Posterior vena cava (tissue), 2 donors: ENCODE measurements at regions not wholly inside any gene's neighbourhood (a gene's known extent, or its start where the extent isn't known, plus 50 kb on each side); places are given as distances from the start of the nearest gene placed in this dataset.
"Not testable (repeated sequence)": the region's sequence is repeated elsewhere in the genome, so short reads cannot be mapped to it uniquely, and the experiment has no call there.

ENCODE experiments used
- DNase-seq: peaks from one replicate; pipeline ENCODE4 v3.0.0-alpha.2; 2020; ENCODE audit warnings: low spot score
- intact Hi-C, 2 donors: fragments of 100-400 bp; cut with DNase I; formaldehyde crosslinking; loops; one replicate each; pipeline versions ENCODE4 v1.14.1 to v1.14.2; 2022 to 2023
- donor health status: DM: yes; HTN: yes; CAD: no.
- donor health status: DM: yes; HTN: yes; CAD: no.

DNA sequence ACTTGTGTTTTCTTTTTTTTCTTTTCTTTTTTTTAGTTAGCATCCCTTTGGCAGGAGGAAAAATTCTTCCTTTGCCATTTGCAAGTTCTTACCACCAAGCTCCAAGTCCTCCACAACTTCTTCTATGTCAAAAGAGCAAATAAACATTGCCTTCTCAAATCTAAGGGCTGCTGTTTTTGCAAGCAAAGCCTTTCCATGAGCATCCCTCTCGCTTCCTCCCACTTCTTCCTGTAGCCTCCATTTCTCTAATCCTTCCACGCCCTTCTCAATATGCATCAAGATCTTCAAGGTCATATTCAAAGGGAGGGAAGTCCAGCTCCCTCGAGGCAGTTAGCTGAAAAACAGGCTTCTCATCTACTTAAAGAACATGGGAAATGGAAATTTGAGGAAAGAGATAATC, 147.1 kb downstream of the ADSS2 start:
- no peak for DNase-seq
- intact Hi-C loops = no loop called here

DNA sequence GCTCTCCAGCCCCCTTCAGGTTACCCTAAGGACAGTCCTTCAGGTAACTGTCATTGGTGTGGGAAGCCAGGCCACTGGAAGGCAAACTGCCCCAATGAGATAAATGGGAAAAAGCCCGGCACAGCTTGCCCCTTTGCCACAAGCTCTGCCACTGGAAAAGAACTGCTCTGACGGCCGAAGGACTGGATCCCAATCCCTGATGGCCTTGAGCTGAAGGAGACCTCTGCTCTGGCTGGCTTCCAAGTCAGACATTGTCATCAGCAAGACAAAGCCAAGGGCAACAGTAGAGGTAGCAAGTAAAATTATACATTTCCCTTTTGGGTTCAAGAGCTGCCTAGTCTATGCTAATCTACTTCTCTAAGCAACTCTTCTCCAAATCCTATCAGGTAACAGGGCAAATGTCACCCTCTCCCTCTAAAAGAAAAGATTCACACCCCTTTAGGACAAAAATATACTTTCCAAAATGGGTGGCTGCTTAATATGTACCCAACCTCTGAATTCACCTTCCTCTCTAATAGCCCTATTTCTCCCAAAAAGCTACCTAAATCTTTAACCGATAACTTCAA, 145.8 kb downstream of the ADSS2 start:
- DNase-seq = no peak
- intact Hi-C loops = no loop called here

DNA sequence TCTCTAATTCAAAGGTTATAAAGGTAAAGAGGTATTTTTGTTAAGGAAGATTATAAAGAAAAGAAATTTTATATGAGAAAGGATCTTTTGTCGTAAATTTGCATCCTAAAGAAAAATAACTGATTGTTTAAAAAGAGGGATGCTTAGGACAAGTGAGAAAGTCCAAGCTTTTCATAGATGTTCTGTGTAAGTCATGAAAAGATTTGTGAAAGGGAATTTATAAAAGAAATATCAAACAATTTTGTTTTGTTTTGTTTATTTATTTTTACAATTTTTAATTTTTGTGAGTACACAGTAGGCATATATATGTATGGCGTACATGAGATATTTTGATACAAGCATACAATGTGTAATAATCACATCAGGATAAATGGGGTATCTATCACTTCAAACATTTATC, 145.2 kb downstream of the ADSS2 start:
- no peak for DNase-seq
- intact Hi-C loops = no loop called here

DNA sequence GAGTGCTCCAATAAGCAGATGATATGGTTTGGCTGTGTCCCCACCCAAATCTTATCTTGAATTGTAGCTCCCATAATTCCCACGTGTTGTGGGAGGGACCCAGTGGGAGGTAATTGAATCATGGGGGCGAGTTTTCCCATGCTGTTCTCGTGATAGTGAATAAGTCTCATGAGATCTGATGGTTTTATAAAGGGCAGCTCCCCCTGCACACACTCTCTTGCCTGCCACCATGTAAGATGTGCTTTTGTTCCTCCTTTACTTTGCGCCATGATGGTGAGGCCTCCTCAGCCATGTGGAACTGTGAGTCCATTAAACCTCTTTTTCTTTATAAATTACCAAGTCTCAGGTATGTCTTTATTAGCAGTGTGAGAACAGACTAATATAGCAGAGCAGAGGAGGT, 142.5 kb downstream of the ADSS2 start:
- intact Hi-C loops = not testable (repeated sequence)

DNA sequence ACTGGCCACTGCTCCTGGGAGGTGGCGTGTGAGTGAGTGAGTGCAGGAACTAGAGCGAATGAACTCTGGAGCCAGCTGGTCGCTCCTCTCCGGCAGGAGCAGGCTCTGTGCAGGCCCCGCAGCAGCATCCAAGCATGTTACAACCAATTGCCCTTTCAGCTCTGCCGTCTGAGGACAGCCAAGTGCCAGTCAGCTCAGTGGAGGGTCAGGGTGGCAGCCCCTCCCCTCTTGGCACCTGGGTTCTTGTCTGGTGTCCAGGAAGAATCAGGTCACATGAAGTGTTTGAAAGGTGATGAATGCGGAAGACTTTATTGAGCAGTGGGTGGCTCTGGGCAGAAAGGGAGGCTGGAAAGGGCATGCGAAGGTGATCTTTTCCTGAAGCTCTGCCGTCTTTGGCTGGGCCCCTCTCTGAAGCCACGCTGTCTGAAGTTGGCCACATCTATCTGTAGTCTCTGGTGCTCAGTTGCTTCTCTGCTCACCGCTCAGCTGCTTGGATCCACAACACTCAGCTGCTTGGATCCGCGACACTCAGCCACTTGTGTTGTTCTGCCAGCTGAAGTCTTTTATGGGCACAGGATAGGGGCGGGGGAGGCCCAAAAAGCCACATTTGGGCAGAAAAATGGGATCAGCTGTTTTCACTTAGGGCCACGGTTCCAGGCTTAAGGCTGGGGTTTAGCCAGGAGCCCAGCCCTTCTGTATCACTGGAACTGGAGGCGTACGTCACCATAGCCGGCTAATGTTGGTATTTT, 139.8 kb downstream of the ADSS2 start:
- intact Hi-C loops = no loop called here

More for the DNA sequence above, 142.5 kb downstream of the ADSS2 start:
- not testable (repeated sequence) for DNase-seq

DNA sequence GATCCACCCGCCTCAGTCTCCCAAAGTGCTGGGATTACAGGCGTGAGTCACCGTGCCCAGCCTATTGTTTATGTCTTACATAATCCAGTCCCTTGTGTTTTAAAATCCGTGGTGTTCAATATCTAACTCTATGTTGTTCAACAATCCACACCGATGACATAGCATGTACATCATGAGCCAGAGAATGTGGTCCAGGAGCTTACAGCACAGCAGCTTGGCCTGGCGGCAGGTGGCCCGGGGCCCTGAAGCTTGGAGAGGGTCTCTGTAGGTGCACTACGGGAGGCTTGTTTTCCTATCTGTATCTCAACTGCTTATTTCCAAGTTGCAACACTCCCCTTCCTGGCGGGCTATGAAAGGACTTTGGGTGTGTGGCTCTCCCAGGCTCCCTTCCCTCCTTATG, 138.4 kb downstream of the ADSS2 start:
- no peak for DNase-seq
- intact Hi-C loops = no loop called here

More for the DNA sequence above, 139.8 kb downstream of the ADSS2 start:
- DNase-seq = no peak

DNA sequence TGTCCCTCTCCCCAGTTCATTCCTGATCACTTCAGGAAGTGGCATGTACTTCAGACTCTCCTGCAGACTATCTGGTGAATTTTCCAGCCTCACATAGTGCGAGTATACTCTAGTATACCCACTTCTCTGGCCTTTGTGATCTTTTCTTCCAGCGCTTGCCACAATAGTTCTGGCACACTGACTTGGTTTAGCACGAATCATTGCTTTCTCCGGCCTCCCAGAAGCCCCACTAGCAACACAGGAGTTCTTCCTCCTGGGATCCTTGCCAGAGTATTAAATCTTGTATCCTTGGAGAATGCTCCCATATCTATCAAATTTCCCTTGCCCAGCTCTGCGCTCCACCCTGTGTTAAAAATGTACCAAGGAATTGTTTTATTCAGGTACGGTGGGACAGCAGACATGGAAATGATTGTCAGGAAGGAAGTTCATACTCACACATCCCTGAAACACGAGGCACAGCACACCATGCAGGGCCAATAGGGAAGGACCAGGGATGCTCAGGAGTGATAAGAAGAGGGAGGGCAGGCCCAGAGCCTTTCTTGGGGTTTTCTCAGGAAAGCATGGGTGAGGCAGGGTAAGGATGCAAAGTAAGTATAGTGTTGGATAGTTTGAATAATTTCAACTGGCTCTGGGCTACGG, 136.7 kb downstream of the ADSS2 start:
- no peak for DNase-seq
- intact Hi-C loops = no loop called here

DNA sequence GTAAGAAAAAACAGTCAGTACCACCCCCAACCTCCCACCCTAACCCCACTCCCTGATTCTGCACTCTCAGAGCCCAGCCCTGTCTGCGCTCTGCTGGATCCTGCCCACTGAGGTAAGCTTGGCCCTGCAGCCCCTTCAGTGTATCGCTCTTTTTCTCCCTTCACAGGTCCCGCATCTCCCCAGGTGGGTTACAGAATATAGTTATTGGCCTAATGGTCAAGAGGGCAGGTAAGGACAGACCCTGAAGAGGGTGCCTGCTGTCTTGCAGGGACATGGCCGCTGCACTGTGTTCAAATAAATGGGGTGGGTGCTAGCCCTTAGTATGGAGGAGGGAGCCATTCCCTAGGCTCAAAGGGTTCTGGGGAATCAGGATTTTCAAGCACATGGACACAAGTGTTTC, 135.7 kb downstream of the ADSS2 start:
- intact Hi-C loops = no loop called here
- no peak for DNase-seq

DNA sequence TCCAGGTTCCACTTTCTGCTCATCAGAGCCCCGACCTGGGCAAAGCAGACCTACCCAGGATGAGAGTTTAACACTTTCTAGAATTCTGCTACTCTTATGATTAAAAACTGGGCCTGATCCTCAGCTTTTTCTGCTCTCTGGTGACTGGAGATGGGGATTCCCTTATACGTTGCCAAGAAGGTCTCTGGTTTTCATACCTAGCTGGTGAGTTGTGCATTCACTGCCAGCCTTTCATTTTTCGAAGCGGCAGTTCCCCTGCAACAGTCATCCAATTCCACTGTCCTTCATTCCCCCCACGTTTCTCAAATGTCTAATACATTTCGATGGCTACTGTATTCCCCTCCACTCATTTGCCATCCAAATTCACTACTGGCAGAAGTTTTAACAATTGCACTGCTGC, 135.3 kb downstream of the ADSS2 start:
- DNase-seq = no peak
- intact Hi-C loops = no loop called here

DNA sequence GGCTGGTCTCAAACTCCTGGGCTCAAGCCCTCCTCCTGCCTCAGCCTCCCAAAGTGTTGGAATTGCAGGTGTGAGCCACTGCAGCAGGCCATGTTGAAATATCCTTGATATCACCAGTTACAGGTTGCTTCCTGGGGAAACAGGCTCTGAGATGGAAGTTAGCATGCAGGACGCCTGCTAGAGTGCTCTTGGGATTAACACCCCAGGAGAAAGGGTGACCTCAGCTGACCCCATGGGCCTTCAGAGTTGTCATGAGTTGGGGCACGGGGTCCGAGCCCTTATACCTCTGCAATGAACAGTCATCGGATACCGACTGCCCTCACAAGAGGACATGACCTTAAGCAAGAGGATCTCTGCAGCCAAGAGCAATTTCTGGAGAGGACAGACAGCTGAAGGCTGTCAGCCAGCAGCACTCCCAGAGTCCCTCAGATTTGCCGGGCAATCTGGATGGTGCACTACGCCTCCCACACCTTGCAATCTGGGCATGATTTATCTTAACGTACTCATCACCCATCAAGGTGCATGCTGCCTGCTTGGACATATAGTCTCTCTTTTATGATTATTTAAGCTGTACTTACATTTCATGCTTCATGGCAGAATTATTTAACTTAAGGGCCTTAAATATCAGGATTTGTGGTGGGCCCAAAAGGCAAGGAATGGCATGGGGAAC, 134.6 kb downstream of the ADSS2 start:
- DNase-seq = no peak
- intact Hi-C loops = no loop called here

DNA sequence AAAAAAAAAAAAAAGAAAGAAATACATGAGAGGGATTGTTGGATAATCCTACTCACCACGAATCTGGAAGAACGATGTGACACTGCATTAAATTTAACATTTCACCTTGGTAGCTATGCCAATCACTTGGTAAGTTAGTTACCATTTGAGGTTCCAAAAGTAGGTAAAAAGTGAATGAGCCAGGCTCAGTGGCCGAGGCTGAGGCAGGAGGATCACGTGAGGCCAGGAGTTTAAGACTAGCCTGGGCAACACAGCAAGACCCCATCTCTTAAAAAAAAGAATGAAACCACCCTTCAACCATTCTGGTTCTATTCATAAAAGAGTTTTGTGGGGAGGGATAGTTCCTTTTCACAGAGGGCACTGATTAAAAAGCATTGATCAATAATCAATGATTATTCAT, 133.6 kb downstream of the ADSS2 start:
- no peak for DNase-seq
- intact Hi-C loops = no loop called here

DNA sequence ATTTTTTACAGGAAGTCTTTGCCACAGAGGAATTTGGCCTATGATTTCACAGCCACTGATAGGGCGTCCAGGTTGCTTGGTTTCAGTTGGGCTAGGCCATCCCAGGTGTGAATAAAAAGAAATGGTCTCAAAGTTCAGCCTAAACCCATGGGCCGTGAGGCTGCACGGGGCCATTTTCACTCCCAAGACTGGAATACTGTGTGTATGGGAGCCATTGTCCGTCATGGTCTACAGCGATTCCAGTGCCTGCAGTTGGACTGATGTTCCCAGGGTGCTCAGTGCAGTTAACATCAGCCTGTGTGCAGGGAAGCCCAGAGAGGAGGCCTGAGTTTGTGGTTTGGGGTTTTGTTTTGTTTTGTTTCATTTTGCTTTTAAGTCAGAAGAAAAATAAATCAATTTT, 133.2 kb downstream of the ADSS2 start:
- intact Hi-C loops = no loop called here
- no peak for DNase-seq

DNA sequence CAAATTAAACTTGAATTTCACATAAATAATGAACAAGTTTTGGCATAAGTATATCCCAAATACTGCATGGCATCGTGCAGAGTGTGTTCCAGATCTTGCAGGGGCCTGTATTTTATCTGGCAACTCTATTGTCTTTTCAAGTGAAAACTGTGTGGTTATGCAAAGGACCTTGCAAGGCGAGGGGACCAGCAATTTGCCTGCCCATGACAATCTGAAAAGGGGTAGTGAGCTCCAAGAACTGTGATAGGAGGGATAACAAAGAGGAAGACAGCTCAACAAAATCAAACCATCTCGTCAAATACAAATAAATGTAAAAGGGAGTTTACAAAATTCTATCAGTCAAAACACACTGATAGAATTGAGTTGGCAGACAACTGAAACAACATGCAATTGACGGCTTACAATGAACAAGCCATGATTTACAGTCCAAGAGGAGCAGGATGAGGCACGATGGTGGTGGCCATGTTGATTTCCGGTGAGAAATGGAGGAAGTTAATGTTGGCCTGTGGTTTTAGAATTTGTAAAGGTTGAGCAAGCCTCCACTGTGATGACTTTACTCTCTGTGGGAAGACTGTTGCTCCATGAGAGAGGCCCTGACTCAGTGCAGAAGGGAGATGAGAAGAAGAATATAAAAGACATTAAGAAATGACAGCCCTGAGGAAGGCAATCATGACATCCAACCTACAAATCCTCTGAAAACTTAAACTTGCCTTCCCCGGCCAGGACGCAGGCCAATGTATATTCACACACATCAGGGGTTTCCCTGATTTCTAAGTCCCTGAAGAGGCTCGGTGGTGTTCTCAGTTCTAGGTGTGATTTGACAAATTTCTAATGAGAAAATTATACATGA, 132.2 kb downstream of the ADSS2 start:
- intact Hi-C loops = no loop called here
- no peak for DNase-seq

DNA sequence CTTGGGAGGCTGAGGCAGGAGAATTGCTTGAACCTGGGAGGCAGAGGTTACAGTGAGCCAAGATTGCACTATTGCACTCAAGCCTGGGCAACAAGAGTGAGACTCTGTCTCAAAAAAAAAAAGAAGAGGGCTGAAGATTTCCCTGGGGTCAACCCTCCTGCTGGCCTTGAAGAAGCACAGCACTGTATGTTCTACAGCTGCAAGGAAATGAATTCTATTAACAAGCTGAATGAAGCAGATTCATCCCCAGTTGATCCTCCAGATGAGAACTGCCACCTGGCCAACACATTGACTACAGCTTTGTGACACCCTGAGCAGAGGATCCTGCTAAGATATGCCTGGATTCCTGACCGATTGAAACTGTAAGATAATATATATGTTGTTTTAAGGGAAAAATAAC, 129.5 kb downstream of the ADSS2 start:
- intact Hi-C loops = no loop called here
- DNase-seq = no peak

DNA sequence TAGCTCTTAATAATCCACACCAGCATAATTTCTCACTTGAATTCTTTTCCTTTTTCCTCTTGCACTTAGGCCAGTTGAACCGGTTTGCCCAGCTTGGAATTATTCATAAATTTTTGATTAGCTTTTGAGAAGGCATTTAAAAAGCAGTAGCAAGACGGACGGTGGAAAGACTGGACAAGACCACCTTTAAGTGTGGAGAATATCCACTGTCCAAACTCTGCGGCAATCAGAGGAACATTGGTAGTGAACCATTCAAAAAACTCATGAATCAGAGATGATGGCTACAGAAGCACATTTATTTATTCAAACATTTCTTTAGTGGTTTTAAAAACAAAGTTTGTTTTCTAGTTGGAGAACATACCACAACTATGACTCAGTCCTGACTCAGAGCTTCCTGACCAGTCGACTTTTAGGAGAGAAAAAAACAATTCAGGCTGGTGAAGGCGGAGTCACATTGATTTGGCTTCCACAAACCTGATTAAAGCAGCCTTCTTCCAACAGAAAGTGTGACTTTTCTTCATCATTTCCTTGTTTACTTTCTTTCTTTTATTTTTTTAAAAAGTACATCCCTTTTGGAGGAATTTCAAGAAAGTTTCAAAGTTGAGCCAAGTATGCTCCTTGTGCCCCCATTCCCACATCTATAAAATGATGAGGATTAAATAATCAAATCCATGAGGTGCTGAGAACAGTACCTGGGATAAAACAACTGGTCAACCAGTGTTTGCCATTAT, 128.8 kb downstream of the ADSS2 start:
- no peak for DNase-seq
- intact Hi-C loops = no loop called here

DNA sequence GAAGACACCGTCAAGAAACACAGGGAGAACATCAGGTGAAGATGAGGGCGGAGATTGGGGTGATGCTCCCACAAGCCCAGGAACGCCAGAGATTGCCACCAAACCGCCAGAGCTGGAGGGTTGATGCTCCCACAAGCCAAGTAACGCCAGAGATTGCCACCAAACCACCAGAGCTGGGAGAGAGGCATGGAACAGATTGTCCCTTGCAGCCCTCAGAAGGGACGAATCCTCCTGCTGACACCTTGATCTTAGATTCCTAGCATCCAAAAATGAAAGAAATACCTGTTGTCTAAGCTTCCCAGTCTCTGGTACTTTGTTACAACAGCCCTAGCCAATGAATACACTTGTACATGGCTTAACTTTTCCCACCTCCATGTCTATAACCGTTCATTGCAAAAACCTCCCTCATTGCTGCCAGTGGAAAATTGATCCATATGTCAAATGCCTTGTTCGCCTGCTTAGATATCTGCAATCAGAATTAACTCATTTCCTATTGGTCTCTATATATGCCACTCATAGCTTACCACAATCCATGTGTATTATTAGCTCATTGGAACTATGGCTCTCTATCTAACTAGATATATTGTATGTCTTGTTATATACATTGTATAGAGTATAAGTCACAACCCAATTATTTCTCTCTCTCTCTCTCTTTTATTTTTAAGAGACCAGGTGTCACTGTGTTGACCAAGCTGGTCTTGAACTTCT, 127.4 kb downstream of the ADSS2 start:
- DNase-seq = no peak
- intact Hi-C loops = no loop called here

DNA sequence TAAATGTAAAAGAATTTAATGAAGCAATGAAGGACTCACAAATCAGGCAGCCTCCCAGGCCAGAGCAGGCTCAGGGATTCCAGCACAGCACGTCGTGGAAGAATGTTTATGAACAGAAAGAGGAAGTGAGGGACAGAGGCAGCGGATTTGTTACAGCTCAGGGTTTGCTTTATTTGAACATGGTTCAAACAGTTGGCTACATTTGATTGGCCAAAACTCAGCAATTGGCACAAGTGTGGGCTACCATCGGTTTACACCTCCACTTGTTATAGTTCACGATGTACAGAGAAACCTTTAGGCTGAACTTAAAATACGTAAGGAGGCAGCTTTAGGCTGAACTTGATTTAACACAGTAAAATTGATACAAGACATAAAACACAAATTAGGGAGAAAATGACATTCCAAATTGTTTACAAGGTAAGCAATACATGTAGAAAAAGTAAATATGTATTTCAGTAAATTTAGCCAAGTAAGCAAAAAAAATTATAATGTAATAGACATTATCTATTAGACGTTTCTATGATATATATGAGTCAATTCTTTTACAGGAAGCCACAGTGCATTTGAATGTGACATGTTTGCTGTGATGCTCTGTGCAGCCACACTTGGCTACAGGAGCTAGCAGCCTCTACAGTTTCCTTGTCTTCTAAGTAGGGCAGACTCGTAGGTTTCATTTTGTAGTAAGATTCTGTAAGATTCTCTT, 126.5 kb downstream of the ADSS2 start:
- intact Hi-C loops = no loop called here
- no peak for DNase-seq

DNA sequence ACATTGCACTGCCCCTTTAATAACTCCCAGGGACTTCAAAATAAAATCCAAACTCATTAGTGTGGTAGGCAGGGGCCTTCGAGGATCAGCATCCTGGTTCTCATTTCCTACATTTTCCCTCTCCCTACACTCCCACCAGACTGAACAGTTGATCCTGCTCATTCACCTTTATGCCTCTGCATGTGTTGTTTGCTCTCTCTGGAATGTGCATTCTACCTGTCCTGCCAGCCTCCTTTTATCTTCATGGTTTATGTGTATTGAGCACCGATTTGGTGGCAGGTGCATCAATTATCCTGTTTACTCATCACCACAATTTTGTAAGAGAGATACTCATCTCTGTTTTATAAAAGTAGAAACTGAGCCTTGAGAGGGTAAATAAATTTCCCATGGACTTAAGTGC, 125.0 kb downstream of the ADSS2 start:
- intact Hi-C loops = no loop called here
- DNase-seq = no peak
